GM12878 (cell line): ENCODE measurements at regions not wholly inside any gene's neighbourhood (a gene's known extent, or its start where the extent isn't known, plus 50 kb on each side); places are given as distances from the start of the nearest gene placed in this dataset.

Experiments
- ATAC-seq: fragments of 200-7000 bp; cut with Tn5 transposase; 3 replicates; pipeline ENCODE4 v1.9.1; 2020; ENCODE audit warnings: mild to moderate bottlenecking, moderate library complexity
- BruUV-seq: library from RNA; stranded (reverse); fragments of 400-500 nt; replicated peaks from 2 replicates; lab custom pipeline; 2021; lab: Mats Ljungman, UMichigan
- CTCF ChIA-PET: fragments of 300-600 bp; sonication (Branson Sonifier 250); formaldehyde crosslinking; extraction: SDS; loops from one replicate; lab custom pipeline; 2021; ENCODE audit warnings: inconsistent platforms; lab: Yijun Ruan, JAX
- POLR2A ChIA-PET: fragments of 350-600 bp; formaldehyde crosslinking; extraction: SDS; loops from one replicate; lab custom pipeline; 2021; ENCODE audit warnings: inconsistent platforms; lab: Charles Lee
- RAD21 ChIA-PET: fragments of 300-600 bp; sonication (Branson Sonifier 250); formaldehyde crosslinking; loops from one replicate; lab custom pipeline; 2023; ENCODE audit warnings: antibody characterized with exemption; ENCODE audit not compliant: unreplicated experiment; lab: Charles Lee
- SMC1A ChIA-PET: fragments of 300-600 bp; sonication (Branson Sonifier 250); formaldehyde crosslinking; loops from one replicate; lab custom pipeline; 2023; ENCODE audit not compliant: unreplicated experiment, uncharacterized antibody; lab: Charles Lee
- DNase-seq: peaks from one replicate; pipeline ENCODE4 v3.0.0-alpha.2; 2011; ENCODE audit warnings: low read depth, low spot score
- FAIRE-seq: peaks from 3 replicates; lab custom pipeline; 2011; peaks lifted over from hg19 to GRCh38; lab: Jason Lieb, UNC
- H2AFZ ChIP-seq: 2 replicates; pipeline ENCODE4 v1.6.0; 2011; ENCODE audit warnings: low read depth, low read length, control low read depth; ENCODE audit not compliant: control insufficient read depth
- H3K27ac ChIP-seq: 2 replicates; pipeline ENCODE4 v1.5.1; 2011; ENCODE audit warnings: control low read depth; ENCODE audit not compliant: control insufficient read depth, insufficient read depth
- H3K27me3 ChIP-seq, 2 experiments: replicated peaks in 1 of 2; 2 replicates each; pipeline versions ENCODE4 v1.6.0 to v1.6.1; 2011; ENCODE audit warnings: low read length in 1 of 2; ENCODE audit not compliant: control insufficient read depth in 2 of 2, insufficient read depth in 2 of 2
- H3K36me3 ChIP-seq, 2 experiments: 2 replicates each; pipeline ENCODE4 v1.5.1; 2011; ENCODE audit warnings: low read length in 1 of 2; ENCODE audit not compliant: control insufficient read depth in 2 of 2, insufficient read depth in 2 of 2
- H3K4me1 ChIP-seq: 2 replicates; pipeline ENCODE4 v1.6.1; 2011; ENCODE audit warnings: mild to moderate bottlenecking, low read length, moderate library complexity, mixed read lengths; ENCODE audit not compliant: control insufficient read depth, insufficient read depth
- H3K4me2 ChIP-seq: 2 replicates; pipeline ENCODE4 v1.6.0; 2011; ENCODE audit warnings: control low read depth; ENCODE audit not compliant: control insufficient read depth, insufficient read depth
- H3K4me3 ChIP-seq: fragments of 200-600 bp; sonication (generic); 2 replicates; pipeline ENCODE4 v1.5.1; 2016
- H3K79me2 ChIP-seq: 2 replicates; pipeline ENCODE4 v1.6.0; 2011; ENCODE audit warnings: low read length; ENCODE audit not compliant: control insufficient read depth, insufficient read depth
- H3K9ac ChIP-seq: 2 replicates; pipeline ENCODE4 v1.8.0; 2011; ENCODE audit warnings: low read length, control low read depth, mixed read lengths; ENCODE audit not compliant: control insufficient read depth, insufficient read depth
- H3K9me3 ChIP-seq: replicated peaks from 3 replicates; pipeline ENCODE4 v1.5.1; 2011; ENCODE audit warnings: mild to moderate bottlenecking, low read length; ENCODE audit not compliant: control insufficient read depth, insufficient read depth
- H4K20me1 ChIP-seq: 2 replicates; pipeline ENCODE4 v1.6.0; 2011; ENCODE audit not compliant: control insufficient read depth, insufficient read depth
- CHD1 ChIP-seq: IDR thresholded peaks from 2 replicates; pipeline ENCODE4 v1.6.1; 2012; ENCODE audit warnings: low read depth, low read length, improper control_type of control experiment
- EGR1 ChIP-seq, 2 experiments: IDR thresholded peaks; 1 replicate in 1 of 2; 2 replicates in 1 of 2; pipeline ENCODE4 v1.6.1; 2011 to 2012; ENCODE audit warnings: low read depth in 2 of 2, low read length in 2 of 2, borderline replicate concordance in 1 of 2, mild to moderate bottlenecking in 1 of 2, moderate library complexity in 1 of 2
- GATAD2B ChIP-seq: fragments of 450-650 bp; conservative IDR thresholded peaks from 2 replicates; pipeline ENCODE4 v1.6.1; 2017; ENCODE audit warnings: low read depth, mild to moderate bottlenecking, moderate library complexity
- IKZF1 ChIP-seq: fragments of 450-650 bp; conservative IDR thresholded peaks from 2 replicates; pipeline ENCODE4 v1.6.1; 2017; ENCODE audit warnings: antibody characterized with exemption, mild to moderate bottlenecking
- LARP7 ChIP-seq: fragments of 450-650 bp; IDR thresholded peaks from 2 replicates; pipeline ENCODE4 v1.6.1; 2017; ENCODE audit warnings: mild to moderate bottlenecking
- SUPT20H ChIP-seq: IDR thresholded peaks from 2 replicates; pipeline ENCODE4 v1.6.1; 2011; ENCODE audit warnings: low read depth, mild to moderate bottlenecking, low read length, moderate library complexity, borderline replicate concordance; ENCODE audit not compliant: control insufficient read depth
- YBX1 ChIP-seq: fragments of 450-650 bp; IDR thresholded peaks from 2 replicates; pipeline ENCODE4 v1.6.1; 2016; ENCODE audit warnings: antibody characterized with exemption
- WGBS: methylation state at CpG from one replicate; pipeline ENCODE4 v1.1.6; 2016; ENCODE audit warnings: low lambda C conversion rate; ENCODE audit not compliant: insufficient replicate concordance, insufficient coverage; ENCODE audit errors: missing lambda C conversion rate; 5-methylcytosine and 5-hydroxymethylcytosine counted together
- in situ Hi-C: fragments of 300-500 bp; cut with MboI; formaldehyde crosslinking; loops from 9 replicates; pipeline ENCODE4 v1.14.3; 2018; ENCODE audit warnings: mixed read lengths
- intact Hi-C: fragments of 100-400 bp; cut with micrococcal nuclease; formaldehyde crosslinking; loops from one replicate; pipeline ENCODE4 v1.14.2; 2022; ENCODE audit not compliant: unreplicated experiment
- TF ChIP-seq, protein P1 (sequence below): fragments of 450-650 bp; IDR thresholded peaks from 2 replicates; pipeline ENCODE4 v1.6.1; 2017; ENCODE audit warnings: low read depth, mild to moderate bottlenecking, moderate library complexity
- TF ChIP-seq, protein P2 (sequence below): fragments of 450-650 bp; IDR thresholded peaks from 2 replicates; pipeline ENCODE4 v1.6.1; 2016; ENCODE audit warnings: mild to moderate bottlenecking, moderate library complexity, borderline replicate concordance
- TF ChIP-seq, protein P3 (sequence below): fragments of 450-650 bp; IDR thresholded peaks from 2 replicates; pipeline ENCODE4 v1.6.1; 2017; ENCODE audit warnings: mild to moderate bottlenecking
- TF ChIP-seq, protein P4 (sequence below): IDR thresholded peaks from 2 replicates; pipeline ENCODE4 v1.6.1; 2011; ENCODE audit warnings: low read depth, mild to moderate bottlenecking, low read length, moderate library complexity, borderline replicate concordance; ENCODE audit errors: extremely low read depth
- TF ChIP-seq, protein P5 (sequence below): fragments of 450-650 bp; IDR thresholded peaks from 2 replicates; pipeline ENCODE4 v1.6.1; 2018; ENCODE audit warnings: mild to moderate bottlenecking, low read depth, moderate library complexity; ENCODE audit not compliant: partially characterized antibody

DNA sequence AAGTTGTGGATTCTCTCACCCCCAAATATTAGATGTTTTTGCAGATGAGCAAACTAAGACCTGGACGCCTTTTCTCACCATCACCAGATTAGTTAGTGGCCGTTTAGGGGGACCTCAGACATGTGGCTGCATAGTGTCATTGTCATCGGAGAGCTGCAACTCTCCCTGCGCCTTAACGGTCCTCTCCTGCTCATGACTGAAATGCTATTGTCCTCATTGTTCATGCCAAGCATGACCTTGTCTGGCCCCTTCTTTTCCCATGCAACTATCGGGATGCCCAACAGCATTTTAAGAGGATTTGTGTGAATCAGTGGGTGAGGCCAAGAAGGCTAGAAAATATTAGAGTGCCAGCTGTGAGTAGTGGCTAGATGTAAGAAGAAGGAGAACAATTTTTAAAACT lies 174.2 kb downstream of the SOCS6 start:
- ChIA-PET SMC1A (interaction anchor here (0.6 to 1.0 kb wide), 2 partner anchors 19 to 215 kb away, joined by 3 read pairs; no protein-coding TSS in a partner anchor), RAD21 (no interaction called here), POLR2A (no interaction called here), CTCF (interaction anchor here (0.8 to 1.5 kb wide), 2 partner anchors 9 to 14 kb away, joined by 3 to 9 read pairs; no protein-coding TSS in a partner anchor)
- intact Hi-C loops (no loop called here), in situ Hi-C loops (no loop called here)
- no peaks in the 10 kb centered on the region; a peak in 3 of 4 replicates for H3K27me3 ChIP-seq
- DNase-seq: no peak
- H3K9ac ChIP-seq: no peak overlapping the region
- no peaks in the 10 kb centered on the region for H4K20me1 ChIP-seq
- no peak overlapping the region for H3K27ac ChIP-seq
- BruUV-seq: no TSS peak
- ATAC-seq: no peak
- FAIRE-seq: no peak
- no peaks in the 10 kb centered on the region for H3K4me1 ChIP-seq
- no peaks in the 10 kb centered on the region for H3K79me2 ChIP-seq
- H3K4me3 ChIP-seq: no peak overlapping the region
- H3K36me3 ChIP-seq: no peaks in the 10 kb centered on the region
- WGBS: 50% methylated on average over 6 of the region's 6 CpGs
- no peaks in the 10 kb centered on the region for H3K9me3 ChIP-seq
- H3K4me2 ChIP-seq: no peak overlapping the region
- no peak overlapping the region for H2AFZ ChIP-seq
- TF ChIP-seq SUPT20H: no peak
- no peak for TF ChIP-seq EGR1 (IDR thresholded peaks at IDR 0.05; ENCODE audit: borderline replicate concordance in 1 of 2, low read depth in 2 of 2, low read length in 2 of 2)
- no peak for TF ChIP-seq LARP7
- TF ChIP-seq, protein P1, sequence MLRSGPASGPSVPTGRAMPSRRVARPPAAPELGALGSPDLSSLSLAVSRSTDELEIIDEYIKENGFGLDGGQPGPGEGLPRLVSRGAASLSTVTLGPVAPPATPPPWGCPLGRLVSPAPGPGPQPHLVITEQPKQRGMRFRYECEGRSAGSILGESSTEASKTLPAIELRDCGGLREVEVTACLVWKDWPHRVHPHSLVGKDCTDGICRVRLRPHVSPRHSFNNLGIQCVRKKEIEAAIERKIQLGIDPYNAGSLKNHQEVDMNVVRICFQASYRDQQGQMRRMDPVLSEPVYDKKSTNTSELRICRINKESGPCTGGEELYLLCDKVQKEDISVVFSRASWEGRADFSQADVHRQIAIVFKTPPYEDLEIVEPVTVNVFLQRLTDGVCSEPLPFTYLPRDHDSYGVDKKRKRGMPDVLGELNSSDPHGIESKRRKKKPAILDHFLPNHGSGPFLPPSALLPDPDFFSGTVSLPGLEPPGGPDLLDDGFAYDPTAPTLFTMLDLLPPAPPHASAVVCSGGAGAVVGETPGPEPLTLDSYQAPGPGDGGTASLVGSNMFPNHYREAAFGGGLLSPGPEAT: no peak
- no peak for TF ChIP-seq YBX1
- TF ChIP-seq CHD1: no peak
- no peak for TF ChIP-seq GATAD2B
- TF ChIP-seq, protein P2, sequence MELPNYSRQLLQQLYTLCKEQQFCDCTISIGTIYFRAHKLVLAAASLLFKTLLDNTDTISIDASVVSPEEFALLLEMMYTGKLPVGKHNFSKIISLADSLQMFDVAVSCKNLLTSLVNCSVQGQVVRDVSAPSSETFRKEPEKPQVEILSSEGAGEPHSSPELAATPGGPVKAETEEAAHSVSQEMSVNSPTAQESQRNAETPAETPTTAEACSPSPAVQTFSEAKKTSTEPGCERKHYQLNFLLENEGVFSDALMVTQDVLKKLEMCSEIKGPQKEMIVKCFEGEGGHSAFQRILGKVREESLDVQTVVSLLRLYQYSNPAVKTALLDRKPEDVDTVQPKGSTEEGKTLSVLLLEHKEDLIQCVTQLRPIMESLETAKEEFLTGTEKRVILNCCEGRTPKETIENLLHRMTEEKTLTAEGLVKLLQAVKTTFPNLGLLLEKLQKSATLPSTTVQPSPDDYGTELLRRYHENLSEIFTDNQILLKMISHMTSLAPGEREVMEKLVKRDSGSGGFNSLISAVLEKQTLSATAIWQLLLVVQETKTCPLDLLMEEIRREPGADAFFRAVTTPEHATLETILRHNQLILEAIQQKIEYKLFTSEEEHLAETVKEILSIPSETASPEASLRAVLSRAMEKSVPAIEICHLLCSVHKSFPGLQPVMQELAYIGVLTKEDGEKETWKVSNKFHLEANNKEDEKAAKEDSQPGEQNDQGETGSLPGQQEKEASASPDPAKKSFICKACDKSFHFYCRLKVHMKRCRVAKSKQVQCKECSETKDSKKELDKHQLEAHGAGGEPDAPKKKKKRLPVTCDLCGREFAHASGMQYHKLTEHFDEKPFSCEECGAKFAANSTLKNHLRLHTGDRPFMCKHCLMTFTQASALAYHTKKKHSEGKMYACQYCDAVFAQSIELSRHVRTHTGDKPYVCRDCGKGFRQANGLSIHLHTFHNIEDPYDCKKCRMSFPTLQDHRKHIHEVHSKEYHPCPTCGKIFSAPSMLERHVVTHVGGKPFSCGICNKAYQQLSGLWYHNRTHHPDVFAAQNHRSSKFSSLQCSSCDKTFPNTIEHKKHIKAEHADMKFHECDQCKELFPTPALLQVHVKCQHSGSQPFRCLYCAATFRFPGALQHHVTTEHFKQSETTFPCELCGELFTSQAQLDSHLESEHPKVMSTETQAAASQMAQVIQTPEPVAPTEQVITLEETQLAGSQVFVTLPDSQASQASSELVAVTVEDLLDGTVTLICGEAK: no peak
- TF ChIP-seq, protein P3, sequence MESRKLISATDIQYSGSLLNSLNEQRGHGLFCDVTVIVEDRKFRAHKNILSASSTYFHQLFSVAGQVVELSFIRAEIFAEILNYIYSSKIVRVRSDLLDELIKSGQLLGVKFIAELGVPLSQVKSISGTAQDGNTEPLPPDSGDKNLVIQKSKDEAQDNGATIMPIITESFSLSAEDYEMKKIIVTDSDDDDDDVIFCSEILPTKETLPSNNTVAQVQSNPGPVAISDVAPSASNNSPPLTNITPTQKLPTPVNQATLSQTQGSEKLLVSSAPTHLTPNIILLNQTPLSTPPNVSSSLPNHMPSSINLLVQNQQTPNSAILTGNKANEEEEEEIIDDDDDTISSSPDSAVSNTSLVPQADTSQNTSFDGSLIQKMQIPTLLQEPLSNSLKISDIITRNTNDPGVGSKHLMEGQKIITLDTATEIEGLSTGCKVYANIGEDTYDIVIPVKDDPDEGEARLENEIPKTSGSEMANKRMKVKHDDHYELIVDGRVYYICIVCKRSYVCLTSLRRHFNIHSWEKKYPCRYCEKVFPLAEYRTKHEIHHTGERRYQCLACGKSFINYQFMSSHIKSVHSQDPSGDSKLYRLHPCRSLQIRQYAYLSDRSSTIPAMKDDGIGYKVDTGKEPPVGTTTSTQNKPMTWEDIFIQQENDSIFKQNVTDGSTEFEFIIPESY: no peak
- TF ChIP-seq IKZF1: no peak
- TF ChIP-seq, protein P4, sequence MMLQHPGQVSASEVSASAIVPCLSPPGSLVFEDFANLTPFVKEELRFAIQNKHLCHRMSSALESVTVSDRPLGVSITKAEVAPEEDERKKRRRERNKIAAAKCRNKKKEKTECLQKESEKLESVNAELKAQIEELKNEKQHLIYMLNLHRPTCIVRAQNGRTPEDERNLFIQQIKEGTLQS: no peak
- TF ChIP-seq, protein P5, sequence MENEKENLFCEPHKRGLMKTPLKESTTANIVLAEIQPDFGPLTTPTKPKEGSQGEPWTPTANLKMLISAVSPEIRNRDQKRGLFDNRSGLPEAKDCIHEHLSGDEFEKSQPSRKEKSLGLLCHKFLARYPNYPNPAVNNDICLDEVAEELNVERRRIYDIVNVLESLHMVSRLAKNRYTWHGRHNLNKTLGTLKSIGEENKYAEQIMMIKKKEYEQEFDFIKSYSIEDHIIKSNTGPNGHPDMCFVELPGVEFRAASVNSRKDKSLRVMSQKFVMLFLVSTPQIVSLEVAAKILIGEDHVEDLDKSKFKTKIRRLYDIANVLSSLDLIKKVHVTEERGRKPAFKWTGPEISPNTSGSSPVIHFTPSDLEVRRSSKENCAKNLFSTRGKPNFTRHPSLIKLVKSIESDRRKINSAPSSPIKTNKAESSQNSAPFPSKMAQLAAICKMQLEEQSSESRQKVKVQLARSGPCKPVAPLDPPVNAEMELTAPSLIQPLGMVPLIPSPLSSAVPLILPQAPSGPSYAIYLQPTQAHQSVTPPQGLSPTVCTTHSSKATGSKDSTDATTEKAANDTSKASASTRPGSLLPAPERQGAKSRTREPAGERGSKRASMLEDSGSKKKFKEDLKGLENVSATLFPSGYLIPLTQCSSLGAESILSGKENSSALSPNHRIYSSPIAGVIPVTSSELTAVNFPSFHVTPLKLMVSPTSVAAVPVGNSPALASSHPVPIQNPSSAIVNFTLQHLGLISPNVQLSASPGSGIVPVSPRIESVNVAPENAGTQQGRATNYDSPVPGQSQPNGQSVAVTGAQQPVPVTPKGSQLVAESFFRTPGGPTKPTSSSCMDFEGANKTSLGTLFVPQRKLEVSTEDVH: no peak
